CD14-positive monocyte (primary cell): ENCODE measurements at regions not wholly inside any gene's neighbourhood (a gene's known extent, or its start where the extent isn't known, plus 50 kb on each side); places are given as distances from the start of the nearest gene placed in this dataset.

ENCODE experiments used
- DNase-seq, 3 donors: peaks; one replicate each; pipeline ENCODE4 v3.0.0-alpha.2; 2011 to 2022
- H2AFZ ChIP-seq: 2 replicates; pipeline ENCODE4 v1.6.0; 2012; ENCODE audit warnings: mild to moderate bottlenecking, low read depth, low read length, inconsistent platforms; ENCODE audit not compliant: insufficient read depth, poor library complexity, severe bottlenecking
- H3K27ac ChIP-seq, 2 donors: 1 replicate in 1 of 2; 2 replicates in 1 of 2; pipeline ENCODE4 v1.5.1; 2012 to 2013; ENCODE audit warnings: low read length in 2 of 2, control low read depth in 1 of 2, inconsistent platforms in 1 of 2, low read depth in 1 of 2, mild to moderate bottlenecking in 1 of 2
- H3K27me3 ChIP-seq, 2 donors: one replicate each; pipeline versions ENCODE4 v1.6.0 to v1.6.1; 2011 to 2013; ENCODE audit warnings: low read length in 2 of 2; ENCODE audit not compliant: control insufficient read depth in 2 of 2, insufficient read depth in 2 of 2
- H3K36me3 ChIP-seq, 2 donors: replicated peaks in 1 of 2; 1 replicate in 1 of 2; 2 replicates in 1 of 2; pipeline versions ENCODE4 v1.5.1 to v1.6.1; 2012 to 2013; ENCODE audit warnings: low read length in 2 of 2, control low read depth in 1 of 2, inconsistent platforms in 1 of 2, mild to moderate bottlenecking in 1 of 2; ENCODE audit not compliant: insufficient read depth in 2 of 2, control insufficient read depth in 1 of 2
- H3K4me1 ChIP-seq, 2 donors: 1 replicate in 1 of 2; 2 replicates in 1 of 2; pipeline versions ENCODE4 v1.5.1 to v1.6.1; 2012 to 2013; ENCODE audit warnings: low read length in 2 of 2, control low read depth in 1 of 2, inconsistent platforms in 1 of 2, mild to moderate bottlenecking in 1 of 2, moderate library complexity in 1 of 2; ENCODE audit not compliant: insufficient read depth in 2 of 2, control insufficient read depth in 1 of 2
- H3K4me2 ChIP-seq: replicated peaks from 2 replicates; pipeline ENCODE3; 2012; ENCODE audit warnings: low read length, moderate library complexity, mild to moderate bottlenecking; ENCODE audit not compliant: poor library complexity, severe bottlenecking; ENCODE audit errors: extremely low read depth
- H3K4me3 ChIP-seq, 3 experiments: fragments of 200-600 bp in 1 of 3; sonication (generic) in 1 of 3; replicated peaks in 1 of 3; 1 replicate in 2 of 3; 2 replicates in 1 of 3; pipeline ENCODE4 v1.5.1; 2011 to 2013; ENCODE audit warnings: low read length in 3 of 3, mild to moderate bottlenecking in 3 of 3, control low read depth in 2 of 3, low read depth in 2 of 3, inconsistent platforms in 1 of 3, moderate library complexity in 1 of 3
- H3K79me2 ChIP-seq: 2 replicates; pipeline ENCODE4 v1.6.0; 2012; ENCODE audit warnings: mild to moderate bottlenecking, control low read depth, inconsistent platforms, low read length, moderate library complexity; ENCODE audit not compliant: insufficient read depth
- H3K9ac ChIP-seq: 2 replicates; pipeline ENCODE4 v1.6.0; 2017; ENCODE audit warnings: low read length, mild to moderate bottlenecking; ENCODE audit not compliant: insufficient read depth, poor library complexity, severe bottlenecking
- H3K9me3 ChIP-seq, 2 donors: replicated peaks in 1 of 2; 1 replicate in 1 of 2; 2 replicates in 1 of 2; pipeline versions ENCODE4 v1.5.1 to v1.6.1; 2012 to 2013; ENCODE audit warnings: low read length in 2 of 2, control low read depth in 1 of 2; ENCODE audit not compliant: control insufficient read depth in 1 of 2, insufficient read depth in 1 of 2
- H4K20me1 ChIP-seq: 2 replicates; pipeline ENCODE4 v1.6.0; 2012; ENCODE audit warnings: mild to moderate bottlenecking, low read length, control low read depth, moderate library complexity; ENCODE audit not compliant: insufficient read depth
- H3K27ac Mint-ChIP-seq, 7 donors: one replicate each; pipeline ENCODE4 v1.8.0; 2020; ENCODE audit warnings: mild to moderate bottlenecking in 7 of 7, mixed read lengths in 7 of 7, moderate library complexity in 6 of 7, inconsistent platforms in 2 of 7
- H3K27me3 Mint-ChIP-seq, 3 donors: one replicate each; pipeline ENCODE4 v1.8.0; 2021 to 2022; ENCODE audit warnings: low read depth in 3 of 3, mild to moderate bottlenecking in 3 of 3, mixed read lengths in 3 of 3, moderate library complexity in 3 of 3, inconsistent platforms in 1 of 3
- H3K36me3 Mint-ChIP-seq, 2 donors: one replicate each; pipeline ENCODE4 v1.8.0; 2020; ENCODE audit warnings: mixed read lengths in 2 of 2, inconsistent platforms in 1 of 2, mild to moderate bottlenecking in 1 of 2
- H3K4me1 Mint-ChIP-seq: one replicate; pipeline ENCODE4 v1.8.0; 2020; ENCODE audit warnings: mild to moderate bottlenecking, mixed read lengths
- H3K4me3 Mint-ChIP-seq, 2 donors: one replicate each; pipeline ENCODE4 v1.8.0; 2020; ENCODE audit warnings: mild to moderate bottlenecking in 2 of 2, mixed read lengths in 2 of 2, moderate library complexity in 1 of 2
- H3K9me3 Mint-ChIP-seq, 7 donors: one replicate each; pipeline ENCODE4 v1.8.0; 2020 to 2022; ENCODE audit warnings: mixed read lengths in 7 of 7, mild to moderate bottlenecking in 6 of 7, moderate library complexity in 6 of 7, inconsistent platforms in 2 of 7
- CTCF ChIP-seq: fragments of 200-600 bp; IDR thresholded peaks from one replicate; pipeline ENCODE4 v1.8.0; 2022; ENCODE audit warnings: antibody characterized with exemption, mild to moderate bottlenecking
- WGBS: methylation state at CpG from one replicate; pipeline ENCODE4 v1.1.5; 2013; ENCODE audit warnings: missing lambda C conversion rate; ENCODE audit not compliant: insufficient coverage; 5-methylcytosine and 5-hydroxymethylcytosine counted together
- intact Hi-C, 2 donors: fragments of 100-400 bp; cut with micrococcal nuclease; formaldehyde crosslinking; loops; one replicate each; pipeline versions ENCODE4 v1.15.0 to v1.15.1; 2023

GRCh38 chr14:43901911-43902673, 605.0 kb downstream of the FSCB start:
- no peak overlapping the region for H3K4me2 ChIP-seq
- WGBS = no CpG with 5 or more reads among the region's 3 CpGs
- no peak for DNase-seq
- no peaks in the 10 kb centered on the region for H3K27me3 ChIP-seq
- no peaks in the 10 kb centered on the region for H3K36me3 ChIP-seq
- no peak overlapping the region for H3K27ac ChIP-seq
- no peaks in the 10 kb centered on the region for H3K9me3 ChIP-seq
- no peaks in the 10 kb centered on the region for H4K20me1 ChIP-seq
- H3K9me3 Mint-ChIP-seq = peaks cover 0 to 2% (median 0%) of the 10 kb centered on the region in 7 donors
- no peaks in the 10 kb centered on the region for H3K4me1 Mint-ChIP-seq
- H3K27me3 Mint-ChIP-seq = peaks cover 0 to 3% (median 0%) of the 10 kb centered on the region in 3 donors
- H3K27ac Mint-ChIP-seq = no peak overlapping the region
- no peaks in the 10 kb centered on the region for H3K36me3 Mint-ChIP-seq
- no peak overlapping the region for H2AFZ ChIP-seq
- no peaks in the 10 kb centered on the region for H3K4me1 ChIP-seq
- no peak for TF ChIP-seq CTCF
- H3K9ac ChIP-seq = no peak overlapping the region
- H3K4me3 ChIP-seq = no peak overlapping the region
- intact Hi-C loops = no loop called here
- H3K4me3 Mint-ChIP-seq = no peak overlapping the region
- no peaks in the 10 kb centered on the region for H3K79me2 ChIP-seq

GRCh38 chr14:43900173-43900655, 606.9 kb downstream of the FSCB start:
- no peaks in the 10 kb centered on the region for H3K27me3 Mint-ChIP-seq
- no peak overlapping the region for H3K4me2 ChIP-seq
- no peaks in the 10 kb centered on the region for H3K36me3 ChIP-seq
- intact Hi-C loops = no loop called here
- no peaks in the 10 kb centered on the region for H3K4me1 ChIP-seq
- H3K36me3 Mint-ChIP-seq = no peaks in the 10 kb centered on the region
- no peaks in the 10 kb centered on the region for H3K27me3 ChIP-seq
- H3K79me2 ChIP-seq = no peaks in the 10 kb centered on the region
- no peaks in the 10 kb centered on the region for H3K4me1 Mint-ChIP-seq
- no peak for TF ChIP-seq CTCF
- no peaks in the 10 kb centered on the region for H3K9me3 ChIP-seq
- no peak overlapping the region for H2AFZ ChIP-seq
- no peak overlapping the region for H3K27ac Mint-ChIP-seq
- no peak overlapping the region for H3K9ac ChIP-seq
- DNase-seq = no peak
- no peak overlapping the region for H3K4me3 ChIP-seq
- no peak overlapping the region for H3K27ac ChIP-seq
- no peak overlapping the region for H3K4me3 Mint-ChIP-seq
- H4K20me1 ChIP-seq = no peaks in the 10 kb centered on the region
- peaks cover 0 to 3% (median 0%) of the 10 kb centered on the region in 7 donors for H3K9me3 Mint-ChIP-seq
- 14% methylated on average over 1 of the region's 2 CpGs for WGBS
